Neural crest cell (in vitro differentiated cells): ENCODE measurements at regions not wholly inside any gene's neighbourhood (a gene's known extent, or its start where the extent isn't known, plus 50 kb on each side); places are given as distances from the start of the nearest gene placed in this dataset.
A peak's percentile ranks its signal among the peaks of the same experiment; 100 is the strongest.
"Not testable (repeated sequence)": the region's sequence is repeated elsewhere in the genome, so short reads cannot be mapped to it uniquely, and the experiment has no call there.

ENCODE experiments used
- DNase-seq: peaks from one replicate; pipeline ENCODE4 v3.0.0; 2021; ENCODE audit warnings: low read depth, mixed read lengths, low spot score
- H3K27ac Mint-ChIP-seq: one replicate; pipeline ENCODE4 v1.8.0; 2021; ENCODE audit warnings: mild to moderate bottlenecking, mixed read lengths; ENCODE audit not compliant: unreplicated experiment
- H3K27me3 Mint-ChIP-seq: 2 replicates; pipeline ENCODE4 v1.8.0; 2021; ENCODE audit warnings: low read depth, mild to moderate bottlenecking, mixed read lengths
- H3K36me3 Mint-ChIP-seq: 2 replicates; pipeline ENCODE4 v1.8.0; 2021; ENCODE audit warnings: low read depth, mild to moderate bottlenecking, mixed read lengths
- H3K4me1 Mint-ChIP-seq: 2 replicates; pipeline ENCODE4 v1.8.0; 2021; ENCODE audit warnings: mixed read lengths
- H3K4me3 Mint-ChIP-seq: one replicate; pipeline ENCODE4 v1.8.0; 2021; ENCODE audit warnings: mild to moderate bottlenecking, mixed read lengths
- H3K9me3 Mint-ChIP-seq: 2 replicates; pipeline ENCODE4 v1.8.0; 2021; ENCODE audit warnings: mixed read lengths
- CTCF ChIP-seq: fragments of 200-600 bp; sonication (generic); conservative IDR thresholded peaks from 2 replicates; pipeline ENCODE4 v1.5.0; 2021; ENCODE audit warnings: antibody characterized with exemption, mild to moderate bottlenecking

- H3K27me3 Mint-ChIP-seq, H3K9me3 Mint-ChIP-seq, H3K27ac Mint-ChIP-seq, H3K36me3 Mint-ChIP-seq, H3K4me1 Mint-ChIP-seq, H3K4me3 Mint-ChIP-seq, DNase-seq: not testable (repeated sequence)
Observed at GRCh38 chr17:15867331-15867730, 77.6 kb upstream of the ADORA2B start.

- not testable (repeated sequence) for H3K4me1 Mint-ChIP-seq, H3K4me3 Mint-ChIP-seq, H3K36me3 Mint-ChIP-seq, H3K27me3 Mint-ChIP-seq, H3K9me3 Mint-ChIP-seq, DNase-seq, H3K27ac Mint-ChIP-seq
Observed at GRCh38 chr17:15869868-15870267, 75.1 kb upstream of the ADORA2B start.

- not testable (repeated sequence) for H3K36me3 Mint-ChIP-seq, H3K4me1 Mint-ChIP-seq, H3K4me3 Mint-ChIP-seq, H3K27me3 Mint-ChIP-seq, H3K9me3 Mint-ChIP-seq, DNase-seq, H3K27ac Mint-ChIP-seq
Observed at GRCh38 chr17:15872677-15873076, 72.3 kb upstream of the ADORA2B start.

- not testable (repeated sequence) for H3K4me3 Mint-ChIP-seq, H3K4me1 Mint-ChIP-seq, H3K9me3 Mint-ChIP-seq, H3K27me3 Mint-ChIP-seq, H3K36me3 Mint-ChIP-seq, DNase-seq
- peak overlapping the region; percentile 85 for H3K27ac Mint-ChIP-seq
Observed at GRCh38 chr17:15877882-15878500, 66.9 kb upstream of the ADORA2B start.

GRCh38 chr17:15882058-15882720 lies 62.7 kb upstream of the ADORA2B start:
- H3K4me1 Mint-ChIP-seq = peaks cover 8% of the 10 kb centered on the region
- no peak overlapping the region for H3K4me3 Mint-ChIP-seq
- TF ChIP-seq CTCF = no peak
- H3K27ac Mint-ChIP-seq = no peak overlapping the region
- no peaks in the 10 kb centered on the region for H3K27me3 Mint-ChIP-seq
- DNase-seq = no peak
- H3K36me3 Mint-ChIP-seq = no peaks in the 10 kb centered on the region
- peaks cover 3% of the 10 kb centered on the region for H3K9me3 Mint-ChIP-seq

GRCh38 chr17:15882777-15883176 lies 62.2 kb upstream of the ADORA2B start:
- DNase-seq = no peak
- no peak overlapping the region for H3K27ac Mint-ChIP-seq

GRCh38 chr17:15883617-15884111 lies 61.3 kb upstream of the ADORA2B start:
- Mint-ChIP-seq H3K9me3 (peaks cover 3% of the 10 kb centered on the region), H3K4me3 (no peak overlapping the region), H3K4me1 (no peaks in the 10 kb centered on the region), H3K36me3 (no peaks in the 10 kb centered on the region), H3K27ac (peak overlapping the region; percentile 51), H3K27me3 (no peaks in the 10 kb centered on the region)
- TF ChIP-seq CTCF = no peak
- no peak for DNase-seq

More at GRCh38 chr17:15882777-15883176, 62.2 kb upstream of the ADORA2B start:
- no peak for TF ChIP-seq CTCF
- Mint-ChIP-seq H3K4me1 (peaks cover 5% of the 10 kb centered on the region), H3K4me3 (no peak overlapping the region), H3K27me3 (no peaks in the 10 kb centered on the region), H3K36me3 (no peaks in the 10 kb centered on the region), H3K9me3 (peaks cover 3% of the 10 kb centered on the region)
